IMR-90 (cell line): ENCODE measurements at regions not wholly inside any gene's neighbourhood (a gene's known extent, or its start where the extent isn't known, plus 50 kb on each side); places are given as distances from the start of the nearest gene placed in this dataset.

Experiments
- ATAC-seq: fragments of 200-7000 bp; cut with Tn5 transposase; 2 replicates; pipeline ENCODE4 v1.9.1; 2020; ENCODE audit warnings: low read depth, mild to moderate bottlenecking, moderate library complexity
- BruUV-seq: library from RNA; stranded (reverse); fragments of 400-500 nt; replicated peaks from 2 replicates; lab custom pipeline; 2021; lab: Mats Ljungman, UMichigan
- CTCF ChIA-PET: fragments of 300-600 bp; formaldehyde crosslinking; extraction: SDS; loops from one replicate; lab custom pipeline; 2021; ENCODE audit warnings: antibody characterized with exemption; lab: Yijun Ruan, JAX
- POLR2A ChIA-PET: fragments of 300-600 bp; sonication (Branson Sonifier 250); formaldehyde crosslinking; loops from one replicate; lab custom pipeline; 2022; ENCODE audit warnings: antibody characterized with exemption; ENCODE audit not compliant: unreplicated experiment; lab: Charles Lee
- DNase-seq: peaks from one replicate; pipeline ENCODE4 v3.0.0; 2013
- H2AFZ ChIP-seq: replicated peaks from 2 replicates; pipeline ENCODE3; 2013; ENCODE audit warnings: low read length, mild to moderate bottlenecking; ENCODE audit not compliant: poor library complexity
- H2AK5ac ChIP-seq: 2 replicates; pipeline ENCODE4 v1.6.1; 2013; ENCODE audit warnings: low read depth, low read length, inconsistent platforms
- H2AK9ac ChIP-seq: replicated peaks from 2 replicates; pipeline ENCODE3; 2013; ENCODE audit warnings: mild to moderate bottlenecking, low read depth, low read length, moderate library complexity; ENCODE audit not compliant: poor library complexity
- H2BK120ac ChIP-seq: 2 replicates; pipeline ENCODE4 v1.6.1; 2013; ENCODE audit warnings: low read depth, low read length, inconsistent platforms
- H2BK15ac ChIP-seq: 3 replicates; pipeline ENCODE4 v1.6.1; 2013; ENCODE audit warnings: low read depth, low read length, inconsistent platforms
- H2BK20ac ChIP-seq: 2 replicates; pipeline ENCODE4 v1.6.1; 2013; ENCODE audit warnings: low read depth, mild to moderate bottlenecking, inconsistent platforms, low read length, moderate library complexity
- H2BK5ac ChIP-seq: 2 replicates; pipeline ENCODE4 v1.6.1; 2013; ENCODE audit warnings: mild to moderate bottlenecking, low read depth, low read length, inconsistent platforms; ENCODE audit not compliant: poor library complexity, severe bottlenecking
- H3K14ac ChIP-seq: replicated peaks from 2 replicates; pipeline ENCODE4 v1.6.1; 2013; ENCODE audit warnings: low read depth, low read length, inconsistent platforms
- H3K18ac ChIP-seq: 2 replicates; pipeline ENCODE4 v1.6.1; 2013; ENCODE audit warnings: low read depth, low read length, control low read depth
- H3K23ac ChIP-seq: 2 replicates; pipeline ENCODE4 v1.6.1; 2013; ENCODE audit warnings: low read depth, low read length, inconsistent platforms
- H3K27ac ChIP-seq: 2 replicates; pipeline ENCODE4 v1.5.1; 2013; ENCODE audit warnings: mild to moderate bottlenecking, control low read depth, low read length; ENCODE audit not compliant: insufficient read depth
- H3K27me3 ChIP-seq: 2 replicates; pipeline ENCODE4 v1.6.1; 2013; ENCODE audit warnings: low read length; ENCODE audit not compliant: control insufficient read depth, insufficient read depth
- H3K36me3 ChIP-seq: 2 replicates; pipeline ENCODE4 v1.6.1; 2013; ENCODE audit warnings: low read length, mixed read lengths; ENCODE audit not compliant: control insufficient read depth, insufficient read depth
- H3K4ac ChIP-seq: 2 replicates; pipeline ENCODE4 v1.6.1; 2013; ENCODE audit warnings: low read depth, low read length, inconsistent platforms
- H3K4me1 ChIP-seq: 2 replicates; pipeline ENCODE4 v1.6.1; 2013; ENCODE audit warnings: low read length, mixed read lengths; ENCODE audit not compliant: control insufficient read depth, insufficient read depth
- H3K4me2 ChIP-seq: 2 replicates; pipeline ENCODE4 v1.6.1; 2013; ENCODE audit warnings: low read depth, mild to moderate bottlenecking, control low read depth, low read length, moderate library complexity
- H3K4me3 ChIP-seq: 2 replicates; pipeline ENCODE4 v1.5.1; 2013; ENCODE audit warnings: low read depth, mild to moderate bottlenecking, control low read depth, low read length, moderate library complexity; ENCODE audit not compliant: insufficient read depth
- H3K56ac ChIP-seq: 2 replicates; pipeline ENCODE4 v1.6.1; 2013; ENCODE audit warnings: low read length, inconsistent platforms; ENCODE audit not compliant: insufficient read depth; ENCODE audit errors: extremely low read depth
- H3K79me1 ChIP-seq, 2 experiments: 2 replicates each; pipeline ENCODE4 v1.6.1; 2013; ENCODE audit warnings: low read length in 2 of 2, inconsistent platforms in 1 of 2, low read depth in 1 of 2
- H3K9ac ChIP-seq: 2 replicates; pipeline ENCODE4 v1.6.1; 2013; ENCODE audit warnings: low read depth, low read length, control low read depth
- H3K9me1 ChIP-seq: 2 replicates; pipeline ENCODE4 v1.6.1; 2013; ENCODE audit warnings: low read length, inconsistent platforms; ENCODE audit not compliant: insufficient read depth
- H3K9me3 ChIP-seq: 2 replicates; pipeline ENCODE4 v1.6.1; 2013; ENCODE audit warnings: low read length; ENCODE audit not compliant: control insufficient read depth, insufficient read depth
- H4K20me1 ChIP-seq: 2 replicates; pipeline ENCODE4 v1.6.1; 2013; ENCODE audit warnings: low read length, inconsistent platforms; ENCODE audit not compliant: insufficient read depth
- H4K5ac ChIP-seq: 2 replicates; pipeline ENCODE4 v1.6.1; 2013; ENCODE audit warnings: mild to moderate bottlenecking, low read depth, low read length, control low read depth
- H4K8ac ChIP-seq, 2 experiments: 2 replicates each; pipeline ENCODE4 v1.6.1; 2013; ENCODE audit warnings: low read depth in 2 of 2, low read length in 2 of 2, control low read depth in 1 of 2, inconsistent platforms in 1 of 2
- H4K91ac ChIP-seq: 2 replicates; pipeline ENCODE4 v1.6.1; 2013; ENCODE audit warnings: low read depth, low read length, inconsistent platforms; ENCODE audit not compliant: insufficient read depth
- CEBPB ChIP-seq: IDR thresholded peaks from 2 replicates; pipeline ENCODE4 v1.6.1; 2012; ENCODE audit warnings: low read depth, low read length, improper control_type of control experiment
- MAFK ChIP-seq: IDR thresholded peaks from 2 replicates; pipeline ENCODE4 v1.6.1; 2012; ENCODE audit warnings: low read depth, low read length, improper control_type of control experiment
- MXI1 ChIP-seq: IDR thresholded peaks from 2 replicates; pipeline ENCODE4 v1.6.1; 2012; ENCODE audit warnings: low read depth, mild to moderate bottlenecking, low read length, moderate library complexity, borderline replicate concordance
- NFE2L2 ChIP-seq: fragments of 150-350 bp; IDR thresholded peaks from 2 replicates; pipeline ENCODE4 v1.6.1; 2016; ENCODE audit warnings: low read depth, mild to moderate bottlenecking, low read length
- POLR2A ChIP-seq: IDR thresholded peaks from 2 replicates; pipeline ENCODE4 v1.6.1; 2012; ENCODE audit warnings: mild to moderate bottlenecking, low read depth, low read length
- RCOR1 ChIP-seq: IDR thresholded peaks from 2 replicates; pipeline ENCODE4 v1.6.1; 2012; ENCODE audit warnings: mild to moderate bottlenecking, low read length, improper control_type of control experiment; ENCODE audit not compliant: insufficient replicate concordance
- WGBS, 2 experiments: methylation state at CpG; one replicate each; pipeline versions ENCODE4 v1.1.5 to v1.1.7; 2013; ENCODE audit warnings: missing lambda C conversion rate in 2 of 2; ENCODE audit not compliant: insufficient read length in 1 of 2; ENCODE audit errors: extremely low coverage in 2 of 2; 5-methylcytosine and 5-hydroxymethylcytosine counted together
- dilution Hi-C: fragments of 300-500 bp; cut with HindIII; formaldehyde crosslinking; loops from one replicate; pipeline ENCODE4 v1.14.3; 2018; ENCODE audit warnings: low sequenced_read_pairs; ENCODE audit not compliant: unreplicated experiment
- in situ Hi-C: fragments of 300-500 bp; cut with MboI; formaldehyde crosslinking; loops from 3 replicates; pipeline ENCODE4 v1.14.3; 2019; ENCODE audit warnings: low sequenced_read_pairs, inconsistent platforms, mixed read lengths
- intact Hi-C: fragments of 100-400 bp; cut with micrococcal nuclease; formaldehyde crosslinking; loops from 2 replicates; pipeline ENCODE4 v1.10.0; 2022
- TF ChIP-seq, protein P1 (sequence below): fragments of 150-350 bp; IDR thresholded peaks from 2 replicates; pipeline ENCODE4 v1.6.1; 2016; ENCODE audit warnings: low read depth, mild to moderate bottlenecking, low read length, moderate library complexity, borderline replicate concordance
- TF ChIP-seq, protein P2 (sequence below): fragments of 150-350 bp; IDR thresholded peaks from 2 replicates; pipeline ENCODE4 v1.6.1; 2017; ENCODE audit warnings: mild to moderate bottlenecking, antibody characterized with exemption, low read length, low read depth
- TF ChIP-seq, protein P3 (sequence below): conservative IDR thresholded peaks from 2 replicates; pipeline ENCODE4 v1.5.1; 2012; ENCODE audit warnings: mild to moderate bottlenecking, low read depth, low read length, improper control_type of control experiment

DNA sequence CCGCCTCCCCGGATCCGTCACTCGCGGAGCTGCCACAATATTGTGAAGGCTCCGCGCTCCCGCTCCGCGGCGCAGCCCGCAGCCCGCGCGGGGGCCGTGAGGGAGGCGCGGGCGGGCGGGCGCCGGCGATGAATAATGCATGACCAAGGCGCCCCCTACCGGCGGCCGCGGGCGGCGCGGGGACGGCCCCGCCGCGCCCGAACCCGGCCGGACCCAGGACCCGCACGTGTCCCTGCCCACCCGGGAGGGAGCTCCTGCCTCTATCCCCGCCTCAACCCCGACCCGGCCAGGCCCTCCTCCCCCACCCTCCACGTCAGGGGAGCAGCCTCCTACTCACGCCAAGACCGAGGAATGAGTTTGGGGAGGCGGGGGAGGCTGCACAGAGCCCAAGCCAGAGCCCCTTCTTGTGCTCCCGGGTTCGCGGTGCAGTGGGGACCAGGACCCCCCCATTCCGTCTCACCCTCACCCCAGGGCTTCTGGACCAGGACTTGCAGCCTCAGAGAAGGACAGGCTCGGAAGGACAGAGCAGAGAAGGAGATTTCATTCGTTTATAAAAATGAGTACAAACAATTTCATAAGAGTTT, 70.8 kb upstream of the CASZ1 start (continued):
- TF ChIP-seq NFE2L2, result no peak

DNA sequence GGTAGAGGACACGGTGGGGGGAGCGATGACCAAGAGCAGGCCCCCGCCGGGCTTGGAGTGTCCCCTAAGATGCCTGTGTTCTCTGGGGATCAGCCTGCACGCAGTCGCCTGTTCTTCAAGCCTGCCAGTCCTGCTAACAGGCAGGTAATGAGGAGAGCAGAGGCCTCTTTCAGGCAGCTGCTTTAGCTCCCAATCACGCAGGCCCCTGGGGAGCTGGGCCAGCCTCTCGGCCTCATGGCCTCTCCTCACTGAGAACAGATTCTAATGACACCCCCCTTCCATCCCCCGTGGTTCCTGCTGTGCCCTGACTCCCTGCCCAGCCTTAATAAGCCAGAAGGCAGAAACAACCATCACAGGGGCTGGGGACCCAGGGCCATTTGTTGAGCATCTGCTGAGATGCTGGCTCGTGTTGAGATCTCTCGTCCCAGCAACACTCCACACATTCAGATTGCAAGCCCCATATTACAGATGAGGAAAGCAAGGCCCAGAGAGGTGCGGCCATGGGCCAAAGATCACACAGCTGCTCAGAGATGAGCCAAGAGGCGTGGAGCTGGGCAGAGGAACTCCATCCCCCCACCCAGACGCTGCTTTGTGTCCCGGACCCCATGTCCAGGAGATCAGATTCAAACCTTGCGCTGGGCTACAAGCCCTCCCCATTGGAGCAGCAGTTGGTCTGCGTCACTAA, 71.6 kb upstream of the CASZ1 start:
- no peak overlapping the region for H2BK120ac ChIP-seq
- no peak overlapping the region for H3K4ac ChIP-seq
- WGBS, 2 experiments, result 70% methylated on average over 10 of the region's 17 CpGs; no CpG with 5 or more reads in 1 of the 2 experiments
- H2BK5ac ChIP-seq, result no peak overlapping the region
- no peak for ATAC-seq
- no peak overlapping the region for H2AK9ac ChIP-seq
- DNase-seq, result no peak
- no peak overlapping the region for H3K56ac ChIP-seq
- no peak overlapping the region for H2AFZ ChIP-seq
- no peaks in the 10 kb centered on the region for H3K79me1 ChIP-seq
- H3K27me3 ChIP-seq, result peaks cover 55% of the 10 kb centered on the region
- BruUV-seq, result no TSS peak
- no peak overlapping the region for H3K14ac ChIP-seq
- H3K18ac ChIP-seq, result no peak overlapping the region
- no peaks in the 10 kb centered on the region for H3K9me1 ChIP-seq
- POLR2A ChIA-PET, result no interaction called here
- H4K8ac ChIP-seq, result no peak overlapping the region
- H2AK5ac ChIP-seq, result no peak overlapping the region
- intact Hi-C loops (loop anchor here (1.0 to 10.0 kb wide), 4 partner anchors 173 to 361 kb away; no protein-coding TSS in a partner anchor), dilution Hi-C loops (no loop called here), in situ Hi-C loops (loop anchor here (5.0 kb wide), 1 partner anchor 361 kb away; no protein-coding TSS in a partner anchor)
- no peaks in the 10 kb centered on the region for H3K9me3 ChIP-seq
- no peak overlapping the region for H2BK20ac ChIP-seq
- no peak overlapping the region for H4K91ac ChIP-seq
- no peaks in the 10 kb centered on the region for H4K20me1 ChIP-seq
- no peak overlapping the region for H3K4me3 ChIP-seq
- TF ChIP-seq, protein P1, sequence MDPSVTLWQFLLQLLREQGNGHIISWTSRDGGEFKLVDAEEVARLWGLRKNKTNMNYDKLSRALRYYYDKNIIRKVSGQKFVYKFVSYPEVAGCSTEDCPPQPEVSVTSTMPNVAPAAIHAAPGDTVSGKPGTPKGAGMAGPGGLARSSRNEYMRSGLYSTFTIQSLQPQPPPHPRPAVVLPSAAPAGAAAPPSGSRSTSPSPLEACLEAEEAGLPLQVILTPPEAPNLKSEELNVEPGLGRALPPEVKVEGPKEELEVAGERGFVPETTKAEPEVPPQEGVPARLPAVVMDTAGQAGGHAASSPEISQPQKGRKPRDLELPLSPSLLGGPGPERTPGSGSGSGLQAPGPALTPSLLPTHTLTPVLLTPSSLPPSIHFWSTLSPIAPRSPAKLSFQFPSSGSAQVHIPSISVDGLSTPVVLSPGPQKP, result no peak
- TF ChIP-seq, protein P2, sequence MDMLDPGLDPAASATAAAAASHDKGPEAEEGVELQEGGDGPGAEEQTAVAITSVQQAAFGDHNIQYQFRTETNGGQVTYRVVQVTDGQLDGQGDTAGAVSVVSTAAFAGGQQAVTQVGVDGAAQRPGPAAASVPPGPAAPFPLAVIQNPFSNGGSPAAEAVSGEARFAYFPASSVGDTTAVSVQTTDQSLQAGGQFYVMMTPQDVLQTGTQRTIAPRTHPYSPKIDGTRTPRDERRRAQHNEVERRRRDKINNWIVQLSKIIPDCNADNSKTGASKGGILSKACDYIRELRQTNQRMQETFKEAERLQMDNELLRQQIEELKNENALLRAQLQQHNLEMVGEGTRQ, result no peak
- no peak for TF ChIP-seq NFE2L2
- no peak for TF ChIP-seq CEBPB
- TF ChIP-seq MXI1, result no peak
- TF ChIP-seq, protein P3, sequence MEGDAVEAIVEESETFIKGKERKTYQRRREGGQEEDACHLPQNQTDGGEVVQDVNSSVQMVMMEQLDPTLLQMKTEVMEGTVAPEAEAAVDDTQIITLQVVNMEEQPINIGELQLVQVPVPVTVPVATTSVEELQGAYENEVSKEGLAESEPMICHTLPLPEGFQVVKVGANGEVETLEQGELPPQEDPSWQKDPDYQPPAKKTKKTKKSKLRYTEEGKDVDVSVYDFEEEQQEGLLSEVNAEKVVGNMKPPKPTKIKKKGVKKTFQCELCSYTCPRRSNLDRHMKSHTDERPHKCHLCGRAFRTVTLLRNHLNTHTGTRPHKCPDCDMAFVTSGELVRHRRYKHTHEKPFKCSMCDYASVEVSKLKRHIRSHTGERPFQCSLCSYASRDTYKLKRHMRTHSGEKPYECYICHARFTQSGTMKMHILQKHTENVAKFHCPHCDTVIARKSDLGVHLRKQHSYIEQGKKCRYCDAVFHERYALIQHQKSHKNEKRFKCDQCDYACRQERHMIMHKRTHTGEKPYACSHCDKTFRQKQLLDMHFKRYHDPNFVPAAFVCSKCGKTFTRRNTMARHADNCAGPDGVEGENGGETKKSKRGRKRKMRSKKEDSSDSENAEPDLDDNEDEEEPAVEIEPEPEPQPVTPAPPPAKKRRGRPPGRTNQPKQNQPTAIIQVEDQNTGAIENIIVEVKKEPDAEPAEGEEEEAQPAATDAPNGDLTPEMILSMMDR, result no peak
- TF ChIP-seq RCOR1, result no peak
- TF ChIP-seq POLR2A, result no peak
- no peak for TF ChIP-seq MAFK
- no peak overlapping the region for H3K27ac ChIP-seq
- H4K5ac ChIP-seq, result no peak overlapping the region
- H3K4me2 ChIP-seq, result no peak overlapping the region
- no peak overlapping the region for H2BK15ac ChIP-seq
- no peak overlapping the region for H3K9ac ChIP-seq
- no peak overlapping the region for H3K23ac ChIP-seq
- H3K36me3 ChIP-seq, result no peaks in the 10 kb centered on the region
- peaks cover 7% of the 10 kb centered on the region for H3K4me1 ChIP-seq
- CTCF ChIA-PET, result no interaction called here
